Panc1 (cell line): ENCODE measurements at regions not wholly inside any gene's neighbourhood (a gene's known extent, or its start where the extent isn't known, plus 50 kb on each side); places are given as distances from the start of the nearest gene placed in this dataset.

Experiments
- ATAC-seq: fragments of 200-7000 bp; cut with Tn5 transposase; 2 replicates; pipeline ENCODE4 v1.9.1; 2020; ENCODE audit warnings: mild to moderate bottlenecking, moderate library complexity
- BruUV-seq: library from RNA; stranded (reverse); fragments of 400-500 nt; replicated peaks from 2 replicates; lab custom pipeline; 2021; lab: Mats Ljungman, UMichigan
- CTCF ChIA-PET: fragments of 300-600 bp; sonication (Branson Sonifier 250); formaldehyde crosslinking; loops from one replicate; lab custom pipeline; 2022; ENCODE audit warnings: antibody characterized with exemption; lab: Charles Lee
- POLR2A ChIA-PET: fragments of 300-600 bp; sonication (Branson Sonifier 250); formaldehyde crosslinking; loops from one replicate; lab custom pipeline; 2022; ENCODE audit warnings: antibody characterized with exemption; lab: Charles Lee
- DNase-seq: peaks from one replicate; pipeline ENCODE4 v3.0.0-alpha.2; 2010; ENCODE audit warnings: low read depth, low spot score
- H3K27ac ChIP-seq: 2 replicates; pipeline ENCODE4 v1.5.1; 2011; ENCODE audit warnings: mild to moderate bottlenecking, low read length, inconsistent platforms
- H3K27me3 ChIP-seq: fragments of 200-500 bp; sonication (Bioruptor generic); 2 replicates; pipeline ENCODE4 v1.6.0; 2014; ENCODE audit warnings: low read length, inconsistent platforms; ENCODE audit not compliant: control insufficient read depth, insufficient read depth
- H3K36me3 ChIP-seq: fragments of 200-500 bp; sonication (Bioruptor generic); 2 replicates; pipeline ENCODE4 v1.5.1; 2014; ENCODE audit warnings: inconsistent platforms, mild to moderate bottlenecking, low read length, moderate library complexity; ENCODE audit not compliant: control insufficient read depth, insufficient read depth
- H3K4me1 ChIP-seq: 2 replicates; pipeline ENCODE4 v1.5.1; 2011; ENCODE audit warnings: inconsistent platforms, mild to moderate bottlenecking, low read length, moderate library complexity; ENCODE audit not compliant: control insufficient read depth, insufficient read depth
- H3K4me3 ChIP-seq, 2 experiments: 2 replicates each; pipeline ENCODE4 v1.5.1; 2011 to 2012; ENCODE audit warnings: low read depth in 2 of 2, low read length in 2 of 2, mild to moderate bottlenecking in 2 of 2, inconsistent platforms in 1 of 2, moderate library complexity in 1 of 2
- H3K9me3 ChIP-seq: fragments of 200-500 bp; sonication (Bioruptor generic); 2 replicates; pipeline ENCODE4 v1.5.1; 2014; ENCODE audit warnings: low read depth, mild to moderate bottlenecking, inconsistent platforms, low read length, moderate library complexity; ENCODE audit not compliant: control insufficient read depth, insufficient read depth
- POLR2AphosphoS5 ChIP-seq: IDR thresholded peaks from 2 replicates; pipeline ENCODE4 v1.6.1; 2012; ENCODE audit warnings: mild to moderate bottlenecking, low read depth, low read length, moderate library complexity
- SIN3A ChIP-seq: IDR thresholded peaks from 2 replicates; pipeline ENCODE4 v1.6.1; 2012; ENCODE audit warnings: low read depth, mild to moderate bottlenecking, low read length, moderate library complexity, borderline replicate concordance; ENCODE audit not compliant: insufficient read depth
- TCF7L2 ChIP-seq: IDR thresholded peaks from 2 replicates; pipeline ENCODE4 v1.6.1; 2011; ENCODE audit warnings: mild to moderate bottlenecking, low read depth, low read length, inconsistent platforms
- in situ Hi-C: cut with HindIII; loops from 2 replicates; pipeline ENCODE4 v1.10.0; 2016; ENCODE audit warnings: low sequenced_read_pairs, low pct_unique_long_range_greater_than_20kb
- intact Hi-C: fragments of 100-400 bp; cut with micrococcal nuclease; formaldehyde crosslinking; loops from one replicate; pipeline ENCODE4 v1.10.0; 2022; ENCODE audit not compliant: unreplicated experiment
- TF ChIP-seq, protein P1 (sequence below): fragments of 450-650 bp; IDR thresholded peaks from 2 replicates; pipeline ENCODE4 v1.5.1; 2017; ENCODE audit warnings: mild to moderate bottlenecking
- TF ChIP-seq, protein P2 (sequence below), 2 experiments: IDR thresholded peaks; 2 replicates each; pipeline ENCODE4 v1.6.1; 2011 to 2012; ENCODE audit warnings: low read depth in 2 of 2, control low read depth in 1 of 2, low read length in 1 of 2, mild to moderate bottlenecking in 1 of 2, moderate library complexity in 1 of 2; ENCODE audit not compliant: insufficient read depth in 1 of 2

DNA sequence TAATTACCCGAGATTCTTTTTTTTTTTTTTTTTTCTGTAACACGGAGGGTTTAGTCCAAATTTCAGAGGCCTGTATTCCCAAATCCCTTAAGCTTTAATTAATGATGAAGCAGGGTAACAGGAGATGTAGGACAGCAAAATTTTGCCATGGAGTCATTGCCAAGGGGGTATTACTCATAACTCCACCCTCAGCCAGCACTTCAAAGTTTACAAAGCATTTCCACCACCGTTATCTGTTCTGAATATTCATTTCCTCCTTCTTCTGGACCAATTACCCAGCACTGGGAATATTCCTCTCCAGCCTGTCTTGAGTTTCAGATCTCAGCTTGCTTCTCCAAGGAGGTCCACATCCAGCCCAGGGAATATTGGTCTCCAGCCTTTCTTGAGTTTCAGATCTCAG, 747.5 kb upstream of the EEF2KMT start:
- no peak for TF ChIP-seq SIN3A
- TF ChIP-seq, protein P1, sequence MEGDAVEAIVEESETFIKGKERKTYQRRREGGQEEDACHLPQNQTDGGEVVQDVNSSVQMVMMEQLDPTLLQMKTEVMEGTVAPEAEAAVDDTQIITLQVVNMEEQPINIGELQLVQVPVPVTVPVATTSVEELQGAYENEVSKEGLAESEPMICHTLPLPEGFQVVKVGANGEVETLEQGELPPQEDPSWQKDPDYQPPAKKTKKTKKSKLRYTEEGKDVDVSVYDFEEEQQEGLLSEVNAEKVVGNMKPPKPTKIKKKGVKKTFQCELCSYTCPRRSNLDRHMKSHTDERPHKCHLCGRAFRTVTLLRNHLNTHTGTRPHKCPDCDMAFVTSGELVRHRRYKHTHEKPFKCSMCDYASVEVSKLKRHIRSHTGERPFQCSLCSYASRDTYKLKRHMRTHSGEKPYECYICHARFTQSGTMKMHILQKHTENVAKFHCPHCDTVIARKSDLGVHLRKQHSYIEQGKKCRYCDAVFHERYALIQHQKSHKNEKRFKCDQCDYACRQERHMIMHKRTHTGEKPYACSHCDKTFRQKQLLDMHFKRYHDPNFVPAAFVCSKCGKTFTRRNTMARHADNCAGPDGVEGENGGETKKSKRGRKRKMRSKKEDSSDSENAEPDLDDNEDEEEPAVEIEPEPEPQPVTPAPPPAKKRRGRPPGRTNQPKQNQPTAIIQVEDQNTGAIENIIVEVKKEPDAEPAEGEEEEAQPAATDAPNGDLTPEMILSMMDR = no peak
- no peak for TF ChIP-seq TCF7L2
- TF ChIP-seq, protein P2, sequence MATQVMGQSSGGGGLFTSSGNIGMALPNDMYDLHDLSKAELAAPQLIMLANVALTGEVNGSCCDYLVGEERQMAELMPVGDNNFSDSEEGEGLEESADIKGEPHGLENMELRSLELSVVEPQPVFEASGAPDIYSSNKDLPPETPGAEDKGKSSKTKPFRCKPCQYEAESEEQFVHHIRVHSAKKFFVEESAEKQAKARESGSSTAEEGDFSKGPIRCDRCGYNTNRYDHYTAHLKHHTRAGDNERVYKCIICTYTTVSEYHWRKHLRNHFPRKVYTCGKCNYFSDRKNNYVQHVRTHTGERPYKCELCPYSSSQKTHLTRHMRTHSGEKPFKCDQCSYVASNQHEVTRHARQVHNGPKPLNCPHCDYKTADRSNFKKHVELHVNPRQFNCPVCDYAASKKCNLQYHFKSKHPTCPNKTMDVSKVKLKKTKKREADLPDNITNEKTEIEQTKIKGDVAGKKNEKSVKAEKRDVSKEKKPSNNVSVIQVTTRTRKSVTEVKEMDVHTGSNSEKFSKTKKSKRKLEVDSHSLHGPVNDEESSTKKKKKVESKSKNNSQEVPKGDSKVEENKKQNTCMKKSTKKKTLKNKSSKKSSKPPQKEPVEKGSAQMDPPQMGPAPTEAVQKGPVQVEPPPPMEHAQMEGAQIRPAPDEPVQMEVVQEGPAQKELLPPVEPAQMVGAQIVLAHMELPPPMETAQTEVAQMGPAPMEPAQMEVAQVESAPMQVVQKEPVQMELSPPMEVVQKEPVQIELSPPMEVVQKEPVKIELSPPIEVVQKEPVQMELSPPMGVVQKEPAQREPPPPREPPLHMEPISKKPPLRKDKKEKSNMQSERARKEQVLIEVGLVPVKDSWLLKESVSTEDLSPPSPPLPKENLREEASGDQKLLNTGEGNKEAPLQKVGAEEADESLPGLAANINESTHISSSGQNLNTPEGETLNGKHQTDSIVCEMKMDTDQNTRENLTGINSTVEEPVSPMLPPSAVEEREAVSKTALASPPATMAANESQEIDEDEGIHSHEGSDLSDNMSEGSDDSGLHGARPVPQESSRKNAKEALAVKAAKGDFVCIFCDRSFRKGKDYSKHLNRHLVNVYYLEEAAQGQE (IDR thresholded peaks at IDR 0.05; ENCODE audit: insufficient read depth in 1 of 2, low read depth in 2 of 2, low read length in 1 of 2) = no peak
- TF ChIP-seq POLR2AphosphoS5 = no peak

DNA sequence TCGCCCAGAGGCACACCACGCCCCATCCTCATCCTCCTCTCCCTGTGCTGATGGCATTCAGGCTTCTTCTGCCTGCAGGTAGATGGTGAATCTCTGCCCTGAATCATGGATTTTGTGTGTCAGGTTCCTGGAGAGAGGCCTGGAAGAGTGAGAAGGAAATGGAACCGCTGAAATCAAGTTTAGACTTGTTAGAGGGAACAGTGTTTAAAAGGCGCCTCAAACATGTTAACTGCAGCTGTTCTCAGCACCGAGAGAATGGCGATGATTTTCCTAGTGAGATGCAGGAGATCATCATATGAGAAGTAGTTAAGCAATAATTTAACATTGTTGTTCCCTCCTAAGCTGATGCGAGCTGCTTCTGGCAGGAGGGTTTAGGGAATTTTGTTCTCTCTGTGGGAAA, 744.4 kb upstream of the EEF2KMT start:
- intact Hi-C loops (no loop called here), in situ Hi-C loops (no loop called here)
- no TSS peak for BruUV-seq
- CTCF ChIA-PET = no interaction called here
- Histone ChIP-seq H3K36me3 (no peaks in the 10 kb centered on the region), H3K9me3 (no peaks in the 10 kb centered on the region), H3K27me3 (peaks cover 11% of the 10 kb centered on the region), H3K27ac (no peak overlapping the region), H3K4me1 (no peaks in the 10 kb centered on the region), H3K4me3 (no peak overlapping the region)
- ATAC-seq (no peak), DNase-seq (no peak)
- POLR2A ChIA-PET = no interaction called here
- TF ChIP-seq, protein P2 (IDR thresholded peaks at IDR 0.05; ENCODE audit: insufficient read depth in 1 of 2, low read depth in 2 of 2, low read length in 1 of 2) = no peak
- TF ChIP-seq SIN3A (no peak), POLR2AphosphoS5 (no peak), TCF7L2 (no peak)
- TF ChIP-seq, protein P1 = no peak

More for the DNA sequence above, 747.5 kb upstream of the EEF2KMT start:
- Histone ChIP-seq H3K36me3 (no peaks in the 10 kb centered on the region), H3K4me1 (no peaks in the 10 kb centered on the region), H3K27ac (no peak overlapping the region), H3K4me3 (no peak overlapping the region), H3K27me3 (peaks cover 11% of the 10 kb centered on the region), H3K9me3 (no peaks in the 10 kb centered on the region)
- intact Hi-C loops = no loop called here
- CTCF ChIA-PET = no interaction called here
- in situ Hi-C loops = no loop called here
- no TSS peak for BruUV-seq
- no peak for ATAC-seq
- DNase-seq = no peak
- POLR2A ChIA-PET = no interaction called here
